ENCODE measurements at regions not wholly inside any gene's neighbourhood (a gene's known extent, or its start where the extent isn't known, plus 50 kb on each side); places are given as distances from the start of the nearest gene placed in this dataset.
"Not testable (repeated sequence)": the region's sequence is repeated elsewhere in the genome, so short reads cannot be mapped to it uniquely, and the experiment has no call there.

DNA sequence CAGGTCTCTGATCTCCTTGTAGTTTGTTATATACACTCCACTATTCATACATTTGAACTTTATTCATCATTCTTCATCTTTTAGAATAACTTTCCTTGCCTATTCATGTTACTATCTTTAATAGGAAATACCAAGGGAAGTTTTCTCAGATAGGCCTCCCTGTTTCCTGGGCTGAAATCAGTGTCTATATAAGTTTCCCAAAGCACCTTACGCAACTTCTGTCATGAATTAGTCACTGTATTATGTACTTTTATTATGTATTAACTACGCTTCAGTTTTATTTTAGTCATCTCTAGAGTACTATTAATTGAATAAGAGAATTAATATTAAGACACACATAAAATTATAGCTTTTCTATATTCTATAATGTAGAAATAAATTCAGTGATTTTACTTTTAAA is 1481.5 kb downstream of the OTOL1 start:
- FAIRE-seq: no peak
- no peak for DNase-seq (ENCODE audit: insufficient read length, low spot score)
- TF ChIP-seq, protein P1, sequence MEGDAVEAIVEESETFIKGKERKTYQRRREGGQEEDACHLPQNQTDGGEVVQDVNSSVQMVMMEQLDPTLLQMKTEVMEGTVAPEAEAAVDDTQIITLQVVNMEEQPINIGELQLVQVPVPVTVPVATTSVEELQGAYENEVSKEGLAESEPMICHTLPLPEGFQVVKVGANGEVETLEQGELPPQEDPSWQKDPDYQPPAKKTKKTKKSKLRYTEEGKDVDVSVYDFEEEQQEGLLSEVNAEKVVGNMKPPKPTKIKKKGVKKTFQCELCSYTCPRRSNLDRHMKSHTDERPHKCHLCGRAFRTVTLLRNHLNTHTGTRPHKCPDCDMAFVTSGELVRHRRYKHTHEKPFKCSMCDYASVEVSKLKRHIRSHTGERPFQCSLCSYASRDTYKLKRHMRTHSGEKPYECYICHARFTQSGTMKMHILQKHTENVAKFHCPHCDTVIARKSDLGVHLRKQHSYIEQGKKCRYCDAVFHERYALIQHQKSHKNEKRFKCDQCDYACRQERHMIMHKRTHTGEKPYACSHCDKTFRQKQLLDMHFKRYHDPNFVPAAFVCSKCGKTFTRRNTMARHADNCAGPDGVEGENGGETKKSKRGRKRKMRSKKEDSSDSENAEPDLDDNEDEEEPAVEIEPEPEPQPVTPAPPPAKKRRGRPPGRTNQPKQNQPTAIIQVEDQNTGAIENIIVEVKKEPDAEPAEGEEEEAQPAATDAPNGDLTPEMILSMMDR (IDR thresholded peaks at IDR 0.05; ENCODE audit: insufficient read depth, missing control alignments): no peak

DNA sequence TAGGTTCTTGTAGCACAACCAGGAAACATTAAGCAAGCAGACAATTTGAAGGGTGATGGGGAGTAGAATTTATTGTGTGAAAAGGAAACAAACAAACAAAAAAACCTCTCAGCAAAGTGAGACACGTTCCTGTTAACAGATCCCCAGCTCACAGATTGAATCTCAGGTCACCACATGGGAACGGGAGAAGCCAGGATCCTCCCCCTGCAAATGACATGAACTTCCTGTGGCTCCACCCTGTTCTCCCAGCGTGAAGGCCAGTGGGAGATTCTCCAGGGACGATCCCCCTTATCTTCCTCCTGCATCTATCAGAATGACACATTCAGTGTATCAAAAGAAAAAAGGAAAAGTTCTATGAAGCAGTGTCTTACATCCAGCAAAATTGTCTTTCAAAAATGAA is 1488.1 kb downstream of the OTOL1 start:
- TF ChIP-seq, protein P1 (IDR thresholded peaks at IDR 0.05; ENCODE audit: insufficient read depth, missing control alignments): no peak
- FAIRE-seq (no peak), DNase-seq (ENCODE audit: insufficient read length, low spot score) (no peak)

DNA sequence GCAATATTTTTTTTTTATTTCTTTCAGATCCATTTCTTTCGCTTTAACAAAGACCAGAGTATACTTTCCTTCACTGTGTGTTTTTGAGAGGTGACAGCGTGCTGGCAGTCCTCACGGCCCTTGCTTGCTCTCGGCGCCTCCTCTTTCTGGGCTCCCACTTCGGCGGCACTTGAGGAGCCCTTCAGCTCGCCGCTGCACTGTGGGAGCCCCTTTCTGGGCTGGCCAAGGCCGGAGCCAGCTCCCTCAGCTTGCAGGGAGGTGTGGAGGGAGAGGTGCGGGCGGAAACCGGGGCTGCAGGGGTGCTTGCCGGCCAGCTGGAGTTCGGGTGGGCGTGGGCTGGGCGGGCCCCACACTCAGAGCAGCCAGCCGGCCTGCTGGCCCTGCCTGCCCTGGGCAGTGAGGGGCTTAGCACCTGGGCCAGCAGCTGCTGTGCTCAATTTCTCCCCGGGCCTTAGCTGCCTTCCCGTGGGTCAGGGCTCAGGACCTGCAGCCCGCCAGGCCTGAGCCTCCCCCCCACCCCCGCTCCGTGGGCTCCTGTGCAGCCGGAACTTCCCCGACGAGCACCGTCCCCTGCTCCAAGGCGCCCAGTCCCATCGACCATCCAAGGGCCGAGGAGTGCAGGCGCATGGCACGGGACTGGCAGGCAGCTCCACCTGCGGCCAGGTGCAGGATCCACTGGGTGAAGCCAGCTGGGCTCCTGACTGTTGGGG is 1490.6 kb downstream of the OTOL1 start:
- not testable (repeated sequence) for DNase-seq (ENCODE audit: insufficient read length, low spot score); FAIRE-seq

DNA sequence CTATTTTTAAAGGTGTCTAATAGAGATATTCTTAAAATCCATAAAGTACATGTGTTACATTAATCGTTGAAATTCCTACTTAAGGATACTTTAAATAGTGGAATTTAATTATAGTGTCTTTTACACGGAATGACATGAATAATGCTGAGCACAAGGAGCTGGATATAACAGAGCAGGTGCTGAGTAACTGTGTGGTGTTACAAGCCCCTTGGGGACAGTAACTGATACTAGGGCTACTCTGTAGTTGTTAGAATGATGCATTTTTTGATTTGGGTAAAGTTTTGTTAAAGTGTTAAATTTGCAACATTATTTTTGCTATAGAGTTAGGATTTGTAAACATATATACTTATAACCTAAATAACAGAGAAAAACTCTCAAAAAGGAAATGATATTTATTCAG is 1496.1 kb downstream of the OTOL1 start:
- FAIRE-seq (no peak), DNase-seq (ENCODE audit: insufficient read length, low spot score) (no peak)
- TF ChIP-seq, protein P1 (IDR thresholded peaks at IDR 0.05; ENCODE audit: insufficient read depth, missing control alignments): no peak

DNA sequence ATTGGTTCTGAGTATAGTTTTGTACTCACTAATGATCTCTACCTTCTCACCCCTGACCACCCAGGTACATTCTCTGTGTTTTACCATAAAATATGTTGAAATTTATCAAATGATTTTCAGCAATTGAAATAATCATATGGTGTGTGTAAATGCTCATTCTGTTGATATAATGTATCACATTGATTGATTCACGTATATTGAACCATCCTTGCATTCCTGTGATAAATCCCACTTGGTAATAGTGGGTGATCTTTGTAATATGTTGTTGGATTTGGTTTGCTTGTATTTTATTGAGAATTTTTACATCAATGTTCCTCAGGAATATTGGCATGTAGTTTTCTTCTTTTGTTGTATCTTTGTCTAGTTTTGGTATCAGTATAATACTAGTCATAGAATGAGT is 1497.6 kb downstream of the OTOL1 start:
- DNase-seq (ENCODE audit: insufficient read length, low spot score) (no peak), FAIRE-seq (no peak)
- TF ChIP-seq, protein P1 (IDR thresholded peaks at IDR 0.05; ENCODE audit: insufficient read depth, missing control alignments): no peak

DNA sequence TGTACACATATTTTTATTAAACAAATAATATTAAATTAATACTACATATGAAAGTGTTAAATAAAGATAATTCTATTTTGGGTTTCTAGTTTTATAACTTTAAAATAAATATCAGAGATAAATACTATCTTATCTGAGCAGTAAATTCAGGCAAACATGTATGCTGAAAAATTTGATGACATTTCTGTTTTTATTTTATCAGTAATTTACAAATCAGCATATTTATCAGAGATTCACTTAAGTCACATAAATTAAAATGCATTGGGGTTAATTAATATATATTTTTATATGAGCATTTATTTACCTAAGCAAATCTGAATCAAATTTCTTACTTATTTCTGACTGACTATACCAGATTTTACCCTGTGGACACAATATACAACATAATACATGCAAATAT is 1499.8 kb downstream of the OTOL1 start:
- TF ChIP-seq, protein P1 (IDR thresholded peaks at IDR 0.05; ENCODE audit: insufficient read depth, missing control alignments): no peak
- FAIRE-seq (no peak), DNase-seq (ENCODE audit: insufficient read length, low spot score) (no peak)

DNA sequence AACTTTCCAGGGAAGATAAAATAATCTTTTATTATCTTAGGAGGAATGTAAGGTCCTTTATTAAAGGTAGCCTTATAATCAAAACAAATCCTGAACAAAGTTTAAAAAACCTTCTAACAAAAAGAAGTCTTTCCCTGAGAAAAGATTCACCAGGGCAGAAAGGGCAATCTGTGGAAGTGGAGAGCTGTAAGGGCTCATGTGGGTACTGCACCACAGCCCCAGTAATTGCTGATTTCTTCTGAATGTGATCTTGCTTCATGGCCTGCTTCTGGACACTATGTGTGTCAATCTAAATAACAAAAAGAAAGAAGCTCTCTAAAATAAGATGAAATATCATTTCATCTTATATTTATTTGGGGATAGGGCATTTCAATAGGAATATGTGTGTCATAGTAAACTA is 1501.6 kb downstream of the OTOL1 start:
- TF ChIP-seq, protein P1 (IDR thresholded peaks at IDR 0.05; ENCODE audit: insufficient read depth, missing control alignments): no peak
- DNase-seq (ENCODE audit: insufficient read length, low spot score): no peak
- FAIRE-seq: no peak

DNA sequence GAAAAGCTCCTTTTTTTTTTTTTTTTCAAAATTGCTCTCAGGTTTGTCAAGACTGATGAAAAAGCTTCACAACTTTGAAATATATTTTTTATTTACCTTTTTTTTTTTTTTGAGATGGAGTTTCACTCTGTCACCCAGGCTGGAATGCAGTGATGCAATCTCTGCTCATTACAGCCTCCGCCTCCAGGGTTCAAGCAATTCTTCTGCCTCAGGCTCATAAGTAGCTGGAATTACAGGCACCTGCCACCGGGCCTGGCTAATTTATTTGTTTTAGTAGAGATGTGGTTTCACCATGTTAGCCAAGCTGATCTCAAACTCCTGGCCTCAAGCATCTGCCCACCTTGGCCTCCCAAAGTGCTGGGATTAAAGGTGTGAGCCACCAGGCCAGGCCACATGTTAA is 1515.0 kb downstream of the OTOL1 start:
- TF ChIP-seq, protein P1 (IDR thresholded peaks at IDR 0.05; ENCODE audit: insufficient read depth, missing control alignments): no peak
- no peak for DNase-seq (ENCODE audit: insufficient read length, low spot score)
- FAIRE-seq: no peak
